Neuronal stem cell (in vitro differentiated cells): ENCODE measurements at regions not wholly inside any gene's neighbourhood (a gene's known extent, or its start where the extent isn't known, plus 50 kb on each side); places are given as distances from the start of the nearest gene placed in this dataset.

ENCODE experiments used
- DNase-seq: peaks from one replicate; pipeline ENCODE4 v3.0.0-alpha.2; 2013; ENCODE audit warnings: low spot score
- H2AFZ ChIP-seq: one replicate; pipeline ENCODE4 v1.6.1; 2013; ENCODE audit warnings: mild to moderate bottlenecking, low read length, inconsistent platforms
- H2AK5ac ChIP-seq: 2 replicates; pipeline ENCODE4 v1.6.1; 2013; ENCODE audit warnings: low read depth, mild to moderate bottlenecking, inconsistent platforms, low read length, moderate library complexity, mixed read lengths
- H2BK120ac ChIP-seq: 2 replicates; pipeline ENCODE4 v1.6.1; 2013; ENCODE audit warnings: low read depth, mild to moderate bottlenecking, inconsistent platforms, low read length, moderate library complexity, mixed read lengths
- H2BK12ac ChIP-seq: one replicate; pipeline ENCODE4 v1.6.1; 2013; ENCODE audit warnings: low read length, inconsistent platforms
- H2BK15ac ChIP-seq: 2 replicates; pipeline ENCODE4 v1.6.1; 2013; ENCODE audit warnings: mild to moderate bottlenecking, low read length, inconsistent platforms, mixed read lengths
- H2BK5ac ChIP-seq: one replicate; pipeline ENCODE4 v1.6.1; 2013; ENCODE audit warnings: inconsistent platforms, mild to moderate bottlenecking, low read length, moderate library complexity
- H3K14ac ChIP-seq: one replicate; pipeline ENCODE4 v1.6.1; 2013; ENCODE audit warnings: low read length, inconsistent platforms
- H3K18ac ChIP-seq: 2 replicates; pipeline ENCODE4 v1.6.1; 2013; ENCODE audit warnings: low read length, inconsistent platforms
- H3K23ac ChIP-seq: 2 replicates; pipeline ENCODE4 v1.6.1; 2013; ENCODE audit warnings: low read depth, mild to moderate bottlenecking, mixed read lengths, low read length, inconsistent platforms; ENCODE audit not compliant: poor library complexity
- H3K27ac ChIP-seq: replicated peaks from 3 replicates; pipeline ENCODE4 v1.5.1; 2013; ENCODE audit warnings: low read length, inconsistent platforms
- H3K27me3 ChIP-seq, 3 experiments: 2 replicates each; pipeline ENCODE4 v1.6.1; 2013; ENCODE audit warnings: low read length in 3 of 3, mild to moderate bottlenecking in 2 of 3, inconsistent platforms in 1 of 3, low read depth in 1 of 3, mixed read lengths in 1 of 3, moderate library complexity in 1 of 3; ENCODE audit not compliant: control insufficient read depth in 3 of 3, insufficient read depth in 3 of 3
- H3K36me3 ChIP-seq, 2 donors: replicated peaks in 1 of 2; 2 replicates each; pipeline ENCODE4 v1.6.1; 2013; ENCODE audit warnings: low read length in 2 of 2; ENCODE audit not compliant: control insufficient read depth in 2 of 2, insufficient read depth in 2 of 2
- H3K4ac ChIP-seq: 2 replicates; pipeline ENCODE4 v1.6.1; 2013; ENCODE audit warnings: inconsistent platforms, mild to moderate bottlenecking, low read length, moderate library complexity
- H3K4me1 ChIP-seq, 2 donors: 1 replicate in 1 of 2; 2 replicates in 1 of 2; pipeline ENCODE4 v1.6.1; 2013; ENCODE audit warnings: low read length in 2 of 2, low read depth in 1 of 2; ENCODE audit not compliant: control insufficient read depth in 2 of 2, insufficient read depth in 1 of 2
- H3K4me2 ChIP-seq: one replicate; pipeline ENCODE4 v1.6.1; 2013; ENCODE audit warnings: mild to moderate bottlenecking, low read length, inconsistent platforms; ENCODE audit not compliant: insufficient read depth, poor library complexity, severe bottlenecking
- H3K4me3 ChIP-seq, 2 donors: 2 replicates each; pipeline ENCODE4 v1.5.1; 2013; ENCODE audit warnings: low read length in 2 of 2, mild to moderate bottlenecking in 2 of 2, inconsistent platforms in 1 of 2, moderate library complexity in 1 of 2
- H3K79me1 ChIP-seq: one replicate; pipeline ENCODE4 v1.6.1; 2013; ENCODE audit warnings: low read depth, mild to moderate bottlenecking, inconsistent platforms, low read length, moderate library complexity
- H3K9ac ChIP-seq: one replicate; pipeline ENCODE4 v1.6.1; 2013; ENCODE audit warnings: mild to moderate bottlenecking, low read depth, low read length, inconsistent platforms; ENCODE audit not compliant: poor library complexity
- H3K9me3 ChIP-seq, 2 donors: replicated peaks in 1 of 2; 2 replicates each; pipeline versions ENCODE3 to v1.6.1; 2013; ENCODE audit warnings: low read length in 2 of 2, mild to moderate bottlenecking in 2 of 2, inconsistent platforms in 1 of 2, low read depth in 1 of 2, mixed read lengths in 1 of 2, moderate library complexity in 1 of 2; ENCODE audit not compliant: control insufficient read depth in 2 of 2, insufficient read depth in 1 of 2
- H4K8ac ChIP-seq: one replicate; pipeline ENCODE4 v1.6.1; 2013; ENCODE audit warnings: low read depth, mild to moderate bottlenecking, inconsistent platforms, low read length, moderate library complexity
- H4K91ac ChIP-seq: one replicate; pipeline ENCODE4 v1.6.1; 2013; ENCODE audit warnings: low read length, low read depth, mild to moderate bottlenecking, inconsistent platforms; ENCODE audit not compliant: poor library complexity
- WGBS, 2 donors: extraction: QIAGEN DNeasy Blood & Tissue Kit; methylation state at CpG; one replicate each; pipeline ENCODE4 v1.1.7; 2013; ENCODE audit warnings: missing lambda C conversion rate in 2 of 2, mixed read lengths in 1 of 2; ENCODE audit not compliant: insufficient read length in 2 of 2, insufficient replicate concordance in 1 of 2; ENCODE audit errors: extremely low coverage in 2 of 2; 5-methylcytosine and 5-hydroxymethylcytosine counted together

- Histone ChIP-seq H3K79me1 (no peaks in the 10 kb centered on the region), H3K27me3 (no peaks in the 10 kb centered on the region), H4K91ac (no peak overlapping the region), H2AFZ (no peak overlapping the region), H3K14ac (no peak overlapping the region), H3K9me3 (peaks cover 0 to 2% of the 10 kb centered on the region in 2 donors), H3K4me1 (no peaks in the 10 kb centered on the region), H3K18ac (no peak overlapping the region), H3K9ac (no peak overlapping the region), H3K27ac (no peak overlapping the region), H2BK12ac (no peak overlapping the region), H3K23ac (no peak overlapping the region), H2BK15ac (no peak overlapping the region), H2BK120ac (no peak overlapping the region), H2BK5ac (no peak overlapping the region), H4K8ac (no peak overlapping the region), H3K4ac (no peak overlapping the region), H3K4me2 (no peak overlapping the region), H3K4me3 (no peak overlapping the region), H3K36me3 (no peaks in the 10 kb centered on the region), H2AK5ac (no peak overlapping the region)
- no peak for DNase-seq
- no CpG with 5 or more reads among the region's 1 CpG for WGBS, 2 donors
Measured at GRCh38 chr5:121315786-121316185, 535.9 kb upstream of the FTMT start.

GRCh38 chr5:121319292-121319691 is 532.4 kb upstream of the FTMT start:
- Histone ChIP-seq H3K23ac (no peak overlapping the region), H4K8ac (no peak overlapping the region), H4K91ac (no peak overlapping the region), H3K14ac (no peak overlapping the region), H2BK5ac (no peak overlapping the region), H3K9me3 (no peaks in the 10 kb centered on the region), H3K27ac (no peak overlapping the region), H3K27me3 (no peaks in the 10 kb centered on the region), H2AK5ac (no peak overlapping the region), H3K4ac (no peak overlapping the region), H3K4me1 (no peaks in the 10 kb centered on the region), H3K4me2 (no peak overlapping the region), H2AFZ (peak overlapping the region; percentile 15), H3K79me1 (no peaks in the 10 kb centered on the region), H2BK120ac (no peak overlapping the region), H3K4me3 (no peak overlapping the region), H2BK12ac (no peak overlapping the region), H3K18ac (no peak overlapping the region), H3K36me3 (no peaks in the 10 kb centered on the region), H2BK15ac (no peak overlapping the region), H3K9ac (no peak overlapping the region)
- no CpG with 5 or more reads among the region's 1 CpG for WGBS, 2 donors
- DNase-seq: no peak

- no peak overlapping the region for H3K23ac ChIP-seq
- H3K9me3 ChIP-seq: no peaks in the 10 kb centered on the region
- H3K9ac ChIP-seq: no peak overlapping the region
- H2BK12ac ChIP-seq: no peak overlapping the region
- H2BK15ac ChIP-seq: no peak overlapping the region
- H2AFZ ChIP-seq: no peak overlapping the region
- no peak overlapping the region for H2BK120ac ChIP-seq
- no peak overlapping the region for H3K18ac ChIP-seq
- H3K4ac ChIP-seq: no peak overlapping the region
- H4K8ac ChIP-seq: no peak overlapping the region
- H3K27ac ChIP-seq: no peak overlapping the region
- no peak overlapping the region for H3K4me2 ChIP-seq
- H3K4me3 ChIP-seq: no peak overlapping the region
- no peak overlapping the region for H3K14ac ChIP-seq
- no peaks in the 10 kb centered on the region for H3K36me3 ChIP-seq
- H3K27me3 ChIP-seq: no peaks in the 10 kb centered on the region
- no peak overlapping the region for H2BK5ac ChIP-seq
- H3K4me1 ChIP-seq: no peaks in the 10 kb centered on the region
- H3K79me1 ChIP-seq: no peaks in the 10 kb centered on the region
- DNase-seq: no peak
- no peak overlapping the region for H4K91ac ChIP-seq
- no peak overlapping the region for H2AK5ac ChIP-seq
Measured at GRCh38 chr5:121325930-121326329, 525.8 kb upstream of the FTMT start.

- H3K36me3 ChIP-seq: no peaks in the 10 kb centered on the region
- H2BK12ac ChIP-seq: no peak overlapping the region
- H3K9me3 ChIP-seq: no peaks in the 10 kb centered on the region
- H3K27me3 ChIP-seq: no peaks in the 10 kb centered on the region
- no peak overlapping the region for H3K27ac ChIP-seq
- WGBS, 2 donors: no CpG with 5 or more reads among the region's 4 CpGs
- no peaks in the 10 kb centered on the region for H3K79me1 ChIP-seq
- no peak overlapping the region for H3K14ac ChIP-seq
- H3K4me3 ChIP-seq: no peak overlapping the region
- H3K18ac ChIP-seq: no peak overlapping the region
- H4K8ac ChIP-seq: no peak overlapping the region
- no peak overlapping the region for H2BK5ac ChIP-seq
- no peak overlapping the region for H3K23ac ChIP-seq
- H2BK15ac ChIP-seq: no peak overlapping the region
- H3K4ac ChIP-seq: no peak overlapping the region
- no peak overlapping the region for H2AK5ac ChIP-seq
- no peak overlapping the region for H2BK120ac ChIP-seq
- no peak overlapping the region for H4K91ac ChIP-seq
- no peaks in the 10 kb centered on the region for H3K4me1 ChIP-seq
- no peak overlapping the region for H3K9ac ChIP-seq
- DNase-seq: no peak
- H2AFZ ChIP-seq: no peak overlapping the region
- no peak overlapping the region for H3K4me2 ChIP-seq
Measured at GRCh38 chr5:121350181-121350930, 501.3 kb upstream of the FTMT start.
